ENCODE measurements at regions not wholly inside any gene's neighbourhood (a gene's known extent, or its start where the extent isn't known, plus 50 kb on each side); places are given as distances from the start of the nearest gene placed in this dataset.

DNA sequence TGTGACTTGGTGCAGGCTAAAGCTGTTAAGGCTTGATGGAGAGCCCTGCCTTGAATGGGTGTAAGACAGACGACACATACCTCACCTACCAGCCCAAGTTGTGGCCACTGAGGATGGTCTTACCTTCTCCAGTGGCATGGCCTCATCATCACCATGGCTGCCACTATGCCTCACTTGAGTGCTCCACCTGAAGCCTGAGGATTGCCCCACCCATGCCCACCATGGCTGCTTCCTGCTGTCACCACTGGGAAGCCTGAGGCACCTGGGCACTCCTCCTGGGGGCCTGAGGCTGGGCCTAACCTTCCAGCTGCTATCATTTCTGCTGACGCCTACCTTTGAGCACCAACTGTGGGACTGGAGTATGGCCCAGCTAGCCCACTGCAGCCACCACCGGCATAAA is 1605.7 kb upstream of the FLRT2 start (continued):
- no peak for TF ChIP-seq POLR2AphosphoS5 (IDR thresholded peaks at IDR 0.05; ENCODE audit: low read depth)
- TF ChIP-seq, protein P1, sequence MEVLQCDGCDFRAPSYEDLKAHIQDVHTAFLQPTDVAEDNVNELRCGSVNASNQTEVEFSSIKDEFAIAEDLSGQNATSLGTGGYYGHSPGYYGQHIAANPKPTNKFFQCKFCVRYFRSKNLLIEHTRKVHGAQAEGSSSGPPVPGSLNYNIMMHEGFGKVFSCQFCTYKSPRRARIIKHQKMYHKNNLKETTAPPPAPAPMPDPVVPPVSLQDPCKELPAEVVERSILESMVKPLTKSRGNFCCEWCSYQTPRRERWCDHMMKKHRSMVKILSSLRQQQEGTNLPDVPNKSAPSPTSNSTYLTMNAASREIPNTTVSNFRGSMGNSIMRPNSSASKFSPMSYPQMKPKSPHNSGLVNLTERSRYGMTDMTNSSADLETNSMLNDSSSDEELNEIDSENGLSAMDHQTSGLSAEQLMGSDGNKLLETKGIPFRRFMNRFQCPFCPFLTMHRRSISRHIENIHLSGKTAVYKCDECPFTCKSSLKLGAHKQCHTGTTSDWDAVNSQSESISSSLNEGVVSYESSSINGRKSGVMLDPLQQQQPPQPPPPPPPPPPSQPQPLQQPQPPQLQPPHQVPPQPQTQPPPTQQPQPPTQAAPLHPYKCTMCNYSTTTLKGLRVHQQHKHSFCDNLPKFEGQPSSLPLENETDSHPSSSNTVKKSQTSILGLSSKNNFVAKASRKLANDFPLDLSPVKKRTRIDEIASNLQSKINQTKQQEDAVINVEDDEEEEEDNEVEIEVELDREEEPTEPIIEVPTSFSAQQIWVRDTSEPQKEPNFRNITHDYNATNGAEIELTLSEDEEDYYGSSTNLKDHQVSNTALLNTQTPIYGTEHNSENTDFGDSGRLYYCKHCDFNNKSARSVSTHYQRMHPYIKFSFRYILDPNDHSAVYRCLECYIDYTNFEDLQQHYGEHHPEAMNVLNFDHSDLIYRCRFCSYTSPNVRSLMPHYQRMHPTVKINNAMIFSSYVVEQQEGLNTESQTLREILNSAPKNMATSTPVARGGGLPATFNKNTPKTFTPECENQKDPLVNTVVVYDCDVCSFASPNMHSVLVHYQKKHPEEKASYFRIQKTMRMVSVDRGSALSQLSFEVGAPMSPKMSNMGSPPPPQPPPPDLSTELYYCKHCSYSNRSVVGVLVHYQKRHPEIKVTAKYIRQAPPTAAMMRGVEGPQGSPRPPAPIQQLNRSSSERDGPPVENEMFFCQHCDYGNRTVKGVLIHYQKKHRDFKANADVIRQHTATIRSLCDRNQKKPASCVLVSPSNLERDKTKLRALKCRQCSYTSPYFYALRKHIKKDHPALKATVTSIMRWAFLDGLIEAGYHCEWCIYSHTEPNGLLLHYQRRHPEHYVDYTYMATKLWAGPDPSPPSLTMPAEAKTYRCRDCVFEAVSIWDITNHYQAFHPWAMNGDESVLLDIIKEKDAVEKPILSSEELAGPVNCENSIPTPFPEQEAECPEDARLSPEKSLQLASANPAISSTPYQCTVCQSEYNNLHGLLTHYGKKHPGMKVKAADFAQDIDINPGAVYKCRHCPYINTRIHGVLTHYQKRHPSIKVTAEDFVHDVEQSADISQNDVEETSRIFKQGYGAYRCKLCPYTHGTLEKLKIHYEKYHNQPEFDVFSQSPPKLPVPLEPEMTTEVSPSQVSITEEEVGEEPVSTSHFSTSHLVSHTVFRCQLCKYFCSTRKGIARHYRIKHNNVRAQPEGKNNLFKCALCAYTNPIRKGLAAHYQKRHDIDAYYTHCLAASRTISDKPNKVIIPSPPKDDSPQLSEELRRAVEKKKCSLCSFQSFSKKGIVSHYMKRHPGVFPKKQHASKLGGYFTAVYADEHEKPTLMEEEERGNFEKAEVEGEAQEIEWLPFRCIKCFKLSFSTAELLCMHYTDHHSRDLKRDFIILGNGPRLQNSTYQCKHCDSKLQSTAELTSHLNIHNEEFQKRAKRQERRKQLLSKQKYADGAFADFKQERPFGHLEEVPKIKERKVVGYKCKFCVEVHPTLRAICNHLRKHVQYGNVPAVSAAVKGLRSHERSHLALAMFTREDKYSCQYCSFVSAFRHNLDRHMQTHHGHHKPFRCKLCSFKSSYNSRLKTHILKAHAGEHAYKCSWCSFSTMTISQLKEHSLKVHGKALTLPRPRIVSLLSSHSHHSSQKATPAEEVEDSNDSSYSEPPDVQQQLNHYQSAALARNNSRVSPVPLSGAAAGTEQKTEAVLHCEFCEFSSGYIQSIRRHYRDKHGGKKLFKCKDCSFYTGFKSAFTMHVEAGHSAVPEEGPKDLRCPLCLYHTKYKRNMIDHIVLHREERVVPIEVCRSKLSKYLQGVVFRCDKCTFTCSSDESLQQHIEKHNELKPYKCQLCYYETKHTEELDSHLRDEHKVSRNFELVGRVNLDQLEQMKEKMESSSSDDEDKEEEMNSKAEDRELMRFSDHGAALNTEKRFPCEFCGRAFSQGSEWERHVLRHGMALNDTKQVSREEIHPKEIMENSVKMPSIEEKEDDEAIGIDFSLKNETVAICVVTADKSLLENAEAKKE (CRISPR knock-in tag; IDR thresholded peaks at IDR 0.05), result no peak
- TF ChIP-seq ZNF114 (CRISPR knock-in tag; IDR thresholded peaks at IDR 0.05), result no peak
- TF ChIP-seq EZH2 (IDR thresholded peaks at IDR 0.05; ENCODE audit: low read depth, unreplicated experiment), result no peak
- TF ChIP-seq ZNF331 (CRISPR knock-in tag; IDR thresholded peaks at IDR 0.05; ENCODE audit: low read depth), result no peak
- no peak for TF ChIP-seq CREB1 (CRISPR knock-in tag; IDR thresholded peaks at IDR 0.05; ENCODE audit: low read depth)
- TF ChIP-seq JUNB (IDR thresholded peaks at IDR 0.05; ENCODE audit: unreplicated experiment), result no peak

DNA sequence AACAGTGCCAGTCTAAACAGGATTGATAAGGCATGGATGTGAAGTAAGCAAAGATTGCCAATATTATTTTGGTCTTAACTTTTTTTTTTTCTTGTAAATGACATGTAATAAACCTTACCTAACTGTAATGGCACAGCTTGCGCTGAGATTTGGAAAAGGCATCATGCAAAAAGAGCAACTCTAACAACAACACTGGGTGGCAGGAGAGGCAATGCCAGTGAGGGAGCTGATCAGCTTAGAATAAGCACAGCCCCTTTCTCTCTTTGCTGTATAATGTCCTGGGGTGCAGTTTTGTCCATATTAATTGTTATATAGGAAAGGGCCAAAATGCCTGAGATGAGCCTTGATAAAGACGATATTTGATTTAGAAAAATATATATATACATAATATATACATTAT is 1589.7 kb upstream of the FLRT2 start:
- H3K27ac ChIP-seq (ENCODE audit: low read depth), result no peak overlapping the region
- ATAC-seq (no peak), DNase-seq (ENCODE audit: low spot score) (peak; percentile 2)
- H3K4me1 ChIP-seq (ENCODE audit: insufficient read depth), result no peaks in the 10 kb centered on the region
- Mint-ChIP-seq H3K27me3 (ENCODE audit: insufficient read depth, low read depth, poor library complexity) (no peaks in the 10 kb centered on the region), H3K27ac (no peak overlapping the region), H3K4me1 (no peaks in the 10 kb centered on the region), H3K36me3 (ENCODE audit: low read depth) (peaks cover 22% of the 10 kb centered on the region), H3K4me3 (no peak overlapping the region), H3K9me3 (peaks cover 27% of the 10 kb centered on the region)
- H3K36me3 ChIP-seq (ENCODE audit: insufficient read depth), result no peaks in the 10 kb centered on the region
- no peak overlapping the region for H3K4me2 ChIP-seq
- TF ChIP-seq CREB1 (CRISPR knock-in tag; IDR thresholded peaks at IDR 0.05; ENCODE audit: low read depth) (no peak), POLR2AphosphoS5 (IDR thresholded peaks at IDR 0.05; ENCODE audit: low read depth) (no peak), EZH2 (IDR thresholded peaks at IDR 0.05; ENCODE audit: low read depth, unreplicated experiment) (no peak), STAT1 (IDR thresholded peaks at IDR 0.05; ENCODE audit: unreplicated experiment) (no peak)
- TF ChIP-seq, protein P2, sequence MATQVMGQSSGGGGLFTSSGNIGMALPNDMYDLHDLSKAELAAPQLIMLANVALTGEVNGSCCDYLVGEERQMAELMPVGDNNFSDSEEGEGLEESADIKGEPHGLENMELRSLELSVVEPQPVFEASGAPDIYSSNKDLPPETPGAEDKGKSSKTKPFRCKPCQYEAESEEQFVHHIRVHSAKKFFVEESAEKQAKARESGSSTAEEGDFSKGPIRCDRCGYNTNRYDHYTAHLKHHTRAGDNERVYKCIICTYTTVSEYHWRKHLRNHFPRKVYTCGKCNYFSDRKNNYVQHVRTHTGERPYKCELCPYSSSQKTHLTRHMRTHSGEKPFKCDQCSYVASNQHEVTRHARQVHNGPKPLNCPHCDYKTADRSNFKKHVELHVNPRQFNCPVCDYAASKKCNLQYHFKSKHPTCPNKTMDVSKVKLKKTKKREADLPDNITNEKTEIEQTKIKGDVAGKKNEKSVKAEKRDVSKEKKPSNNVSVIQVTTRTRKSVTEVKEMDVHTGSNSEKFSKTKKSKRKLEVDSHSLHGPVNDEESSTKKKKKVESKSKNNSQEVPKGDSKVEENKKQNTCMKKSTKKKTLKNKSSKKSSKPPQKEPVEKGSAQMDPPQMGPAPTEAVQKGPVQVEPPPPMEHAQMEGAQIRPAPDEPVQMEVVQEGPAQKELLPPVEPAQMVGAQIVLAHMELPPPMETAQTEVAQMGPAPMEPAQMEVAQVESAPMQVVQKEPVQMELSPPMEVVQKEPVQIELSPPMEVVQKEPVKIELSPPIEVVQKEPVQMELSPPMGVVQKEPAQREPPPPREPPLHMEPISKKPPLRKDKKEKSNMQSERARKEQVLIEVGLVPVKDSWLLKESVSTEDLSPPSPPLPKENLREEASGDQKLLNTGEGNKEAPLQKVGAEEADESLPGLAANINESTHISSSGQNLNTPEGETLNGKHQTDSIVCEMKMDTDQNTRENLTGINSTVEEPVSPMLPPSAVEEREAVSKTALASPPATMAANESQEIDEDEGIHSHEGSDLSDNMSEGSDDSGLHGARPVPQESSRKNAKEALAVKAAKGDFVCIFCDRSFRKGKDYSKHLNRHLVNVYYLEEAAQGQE (IDR thresholded peaks at IDR 0.05; ENCODE audit: unreplicated experiment), result no peak
- TF ChIP-seq, protein P3, sequence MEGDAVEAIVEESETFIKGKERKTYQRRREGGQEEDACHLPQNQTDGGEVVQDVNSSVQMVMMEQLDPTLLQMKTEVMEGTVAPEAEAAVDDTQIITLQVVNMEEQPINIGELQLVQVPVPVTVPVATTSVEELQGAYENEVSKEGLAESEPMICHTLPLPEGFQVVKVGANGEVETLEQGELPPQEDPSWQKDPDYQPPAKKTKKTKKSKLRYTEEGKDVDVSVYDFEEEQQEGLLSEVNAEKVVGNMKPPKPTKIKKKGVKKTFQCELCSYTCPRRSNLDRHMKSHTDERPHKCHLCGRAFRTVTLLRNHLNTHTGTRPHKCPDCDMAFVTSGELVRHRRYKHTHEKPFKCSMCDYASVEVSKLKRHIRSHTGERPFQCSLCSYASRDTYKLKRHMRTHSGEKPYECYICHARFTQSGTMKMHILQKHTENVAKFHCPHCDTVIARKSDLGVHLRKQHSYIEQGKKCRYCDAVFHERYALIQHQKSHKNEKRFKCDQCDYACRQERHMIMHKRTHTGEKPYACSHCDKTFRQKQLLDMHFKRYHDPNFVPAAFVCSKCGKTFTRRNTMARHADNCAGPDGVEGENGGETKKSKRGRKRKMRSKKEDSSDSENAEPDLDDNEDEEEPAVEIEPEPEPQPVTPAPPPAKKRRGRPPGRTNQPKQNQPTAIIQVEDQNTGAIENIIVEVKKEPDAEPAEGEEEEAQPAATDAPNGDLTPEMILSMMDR (conservative IDR thresholded peaks at IDR 0.05; ENCODE audit: low read depth in 2 of 2), result peak; percentile 13 to 51; a peak in 3 of 4 replicates
- no peaks in the 10 kb centered on the region; the same call in 1 of the 2 replicates for H3K9me2 ChIP-seq (ENCODE audit: insufficient read depth)
- H3K4me3 ChIP-seq, result no peak overlapping the region
- no peak overlapping the region for H2AFZ ChIP-seq
- no peaks in the 10 kb centered on the region for H4K20me1 ChIP-seq (replicated peaks; ENCODE audit: insufficient read depth)
- no peaks in the 10 kb centered on the region for H3F3A ChIP-seq (replicated peaks; ENCODE audit: low read depth)
- H3K27me3 ChIP-seq (ENCODE audit: insufficient read depth), result no peaks in the 10 kb centered on the region
- H3K79me2 ChIP-seq (replicated peaks; ENCODE audit: insufficient read depth), result no peaks in the 10 kb centered on the region

Data from GM23338 (cell line).